NCI-H1092 treated with DMSO at 0.1 percent for 48 hours (cell line): ENCODE measurements at regions not wholly inside any gene's neighbourhood (a gene's known extent, or its start where the extent isn't known, plus 50 kb on each side); places are given as distances from the start of the nearest gene placed in this dataset.
"Not testable (repeated sequence)": the region's sequence is repeated elsewhere in the genome, so short reads cannot be mapped to it uniquely, and the experiment has no call there.

Experiments used
- DNase-seq: peaks from one replicate; lab custom pipeline; 2025; lab: John Stamatoyannopoulos, UW

DNA sequence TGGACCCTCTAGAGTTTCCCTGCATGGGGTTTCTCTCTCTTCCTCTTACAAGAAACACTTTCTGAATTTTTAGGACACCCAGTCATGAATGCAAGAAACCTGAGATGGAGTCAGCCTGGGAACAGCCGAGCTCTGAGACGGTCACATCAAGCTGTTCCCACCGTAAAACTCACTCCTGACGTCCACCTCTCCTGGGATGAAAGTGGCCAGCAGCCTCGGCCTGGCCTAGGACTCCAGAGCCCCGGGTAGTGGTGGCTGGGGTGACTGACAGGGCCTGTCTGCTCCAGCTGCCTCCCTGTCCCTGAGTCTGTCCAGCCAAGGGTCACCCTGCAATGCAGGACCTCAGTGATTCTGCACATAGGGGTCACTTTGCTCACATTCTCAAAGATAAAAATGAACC, 217.8 kb downstream of the SHOX start:
- no peak for DNase-seq

DNA sequence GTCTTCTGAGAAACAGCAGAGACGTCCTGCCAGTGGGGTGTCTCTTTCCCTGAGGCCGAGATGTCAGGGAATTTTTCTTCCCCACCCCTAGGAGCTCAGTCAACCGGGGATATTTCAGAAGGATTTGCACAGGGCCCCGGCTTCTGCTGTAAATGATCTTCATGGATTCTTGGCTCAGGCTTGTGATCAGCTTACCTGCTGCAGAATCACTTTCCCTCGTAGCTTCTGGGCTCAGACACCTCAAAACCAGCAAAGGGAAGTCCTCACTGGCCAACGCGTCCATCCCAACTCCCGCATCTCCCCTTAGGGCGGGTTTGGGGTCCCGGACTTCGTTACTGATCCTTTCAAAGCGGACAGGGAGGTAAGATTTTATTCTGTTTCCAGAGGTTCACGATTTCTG, 212.7 kb downstream of the SHOX start:
- DNase-seq = no peak

- DNase-seq = no peak
Observed at GRCh38 chrX:840556-840955, 210.0 kb downstream of the SHOX start.

DNA sequence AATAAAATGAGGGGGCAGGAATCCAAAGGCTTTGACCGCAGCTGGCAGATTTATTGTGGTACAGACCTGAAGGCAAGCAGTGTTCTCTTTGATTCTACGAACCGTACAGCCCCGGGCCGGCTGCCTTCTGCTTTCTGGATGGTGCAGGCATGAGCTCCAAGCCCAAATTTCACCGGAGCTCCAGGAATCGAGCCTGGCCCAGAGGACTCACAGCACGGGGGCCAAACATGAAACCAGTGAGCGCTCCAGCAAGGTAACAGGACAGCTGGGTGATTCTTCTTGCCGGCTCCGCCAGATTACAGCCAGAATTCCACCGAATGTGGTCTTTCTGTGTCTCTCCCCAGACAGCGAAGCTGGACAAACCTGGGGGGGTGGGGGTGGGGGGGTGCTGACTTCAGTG, 208.1 kb downstream of the SHOX start:
- not testable (repeated sequence) for DNase-seq

- DNase-seq = not testable (repeated sequence)
Observed at GRCh38 chrX:835857-836256, 205.3 kb downstream of the SHOX start.

DNA sequence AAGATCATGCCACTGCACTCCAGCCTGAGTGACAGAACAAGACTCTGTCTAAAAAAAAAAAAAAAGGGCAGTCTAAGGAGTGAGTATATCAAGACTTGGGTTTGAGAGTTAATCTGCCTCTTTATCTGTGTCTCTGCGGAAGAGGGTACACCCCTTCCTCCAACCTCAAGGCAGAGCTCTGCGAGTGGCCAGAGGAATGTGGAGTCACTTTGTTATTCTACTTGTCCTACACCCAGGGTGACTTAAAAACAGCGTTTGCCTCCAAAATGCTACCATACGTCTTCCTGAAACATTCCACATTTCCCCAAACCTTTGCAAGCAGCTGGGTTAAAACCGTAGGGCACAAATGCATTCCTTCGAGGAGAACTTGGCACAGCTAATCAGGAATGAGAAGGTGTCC, 199.9 kb downstream of the SHOX start:
- no peak for DNase-seq

- DNase-seq = no peak
Observed at GRCh38 chrX:829145-829544, 198.6 kb downstream of the SHOX start.

DNA sequence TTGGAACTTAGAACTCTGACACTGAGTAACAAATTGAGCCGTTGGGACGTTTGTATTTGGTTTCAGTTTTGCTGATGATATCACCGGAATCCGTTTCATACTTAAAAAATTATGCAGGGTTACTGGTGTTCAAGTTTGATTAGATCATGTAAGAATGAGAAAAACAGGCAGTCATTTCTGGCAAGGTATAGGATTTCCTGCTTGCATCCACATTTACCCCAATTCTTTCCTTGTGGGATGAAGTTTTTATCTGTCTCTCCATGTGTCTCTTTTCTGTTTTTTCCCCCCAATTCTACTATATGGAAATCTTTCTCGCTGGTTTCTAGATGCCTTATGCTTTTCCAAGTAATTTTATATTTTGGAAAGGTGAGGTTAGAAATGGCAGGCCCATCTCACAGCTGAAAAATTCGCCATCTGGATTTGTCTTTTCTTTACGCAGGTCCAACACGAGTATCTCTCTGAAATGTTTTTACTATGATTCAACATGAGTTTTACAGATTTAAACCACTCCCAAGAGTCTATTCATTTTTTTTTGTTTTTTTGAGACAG, 197.9 kb downstream of the SHOX start:
- DNase-seq = no peak

DNA sequence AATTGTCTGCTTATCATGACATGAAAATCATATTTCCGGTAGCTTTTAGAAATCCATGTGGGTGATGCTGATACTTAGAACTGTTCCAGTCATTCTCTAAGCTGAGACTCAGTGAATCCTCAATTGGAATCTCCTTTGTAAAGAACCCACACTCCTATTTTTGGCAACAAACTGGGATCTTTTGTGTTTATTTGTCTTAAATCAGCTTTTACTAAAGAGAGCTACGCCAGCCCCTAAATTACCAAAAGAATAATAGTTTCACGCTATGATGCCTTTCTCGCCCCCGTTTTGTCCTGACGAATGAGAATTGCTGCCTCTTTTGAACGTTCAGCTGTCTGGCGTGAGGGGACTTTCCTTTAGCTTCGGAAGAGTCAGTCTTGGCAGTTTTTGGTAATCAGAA, 195.9 kb downstream of the SHOX start:
- DNase-seq = no peak

DNA sequence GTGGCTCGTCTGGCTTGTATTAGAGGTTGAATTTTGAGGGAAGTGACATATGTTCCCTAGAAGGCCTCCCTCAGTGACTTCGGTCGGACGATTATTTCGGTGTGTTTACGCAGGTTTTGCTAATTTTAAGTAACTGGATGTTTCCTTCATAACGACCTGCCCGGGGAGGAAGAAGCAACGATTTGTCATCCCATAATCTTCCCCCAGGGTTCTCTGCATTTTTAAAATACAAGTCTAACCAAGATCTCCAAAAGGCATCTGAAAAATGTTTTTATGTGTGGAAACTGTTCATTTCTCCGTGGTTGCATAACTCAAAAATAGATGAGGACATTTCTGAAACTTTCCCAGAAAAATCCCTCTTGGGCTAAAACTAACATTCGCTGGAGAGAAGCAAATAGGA, 195.4 kb downstream of the SHOX start:
- DNase-seq = no peak

DNA sequence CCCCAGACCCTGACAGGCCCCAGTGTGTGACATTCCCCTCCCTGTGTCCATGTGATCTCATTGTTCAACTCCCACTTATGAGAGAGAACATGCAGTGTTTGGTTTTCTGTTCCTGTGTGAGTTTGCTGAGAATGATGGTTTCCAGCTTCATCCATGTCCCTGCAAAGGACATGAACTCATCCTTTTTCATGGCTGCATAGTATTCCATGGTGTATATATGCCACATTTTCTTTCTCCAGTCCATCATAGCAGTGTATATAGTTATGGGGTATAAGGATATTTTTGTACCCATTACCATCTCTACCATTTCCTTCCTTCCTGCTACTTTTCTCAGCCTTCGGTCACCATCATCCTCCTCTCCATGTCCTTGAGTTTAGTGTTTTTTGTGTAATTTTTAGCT, 192.5 kb downstream of the SHOX start:
- DNase-seq = not testable (repeated sequence)

- DNase-seq = no peak
Observed at GRCh38 chrX:821327-822107, 190.9 kb downstream of the SHOX start.

GRCh38 chrX:819684-820083, 189.1 kb downstream of the SHOX start:
- DNase-seq = no peak

GRCh38 chrX:817759-818300, 187.2 kb downstream of the SHOX start:
- no peak for DNase-seq

GRCh38 chrX:817147-817546, 186.6 kb downstream of the SHOX start:
- not testable (repeated sequence) for DNase-seq

DNA sequence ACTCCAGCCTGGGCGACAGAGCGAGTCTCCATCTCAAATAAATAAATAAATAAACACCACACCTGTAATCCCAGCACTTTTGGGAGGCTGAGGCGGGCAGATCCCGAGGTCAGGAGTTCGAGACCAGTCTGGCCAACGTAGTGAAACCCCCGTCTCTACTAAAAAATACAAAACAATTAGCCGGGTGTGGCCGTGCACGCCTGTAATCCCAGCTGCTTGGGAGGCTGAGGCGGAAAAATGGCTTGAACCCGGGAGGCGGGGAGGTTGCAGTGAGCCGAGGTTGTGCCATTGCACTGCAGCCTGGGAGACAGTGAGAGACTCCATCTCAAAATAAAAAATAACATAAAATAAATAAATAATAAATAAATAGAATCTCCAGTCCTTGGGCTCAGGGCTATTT, 185.8 kb downstream of the SHOX start:
- DNase-seq = no peak

DNA sequence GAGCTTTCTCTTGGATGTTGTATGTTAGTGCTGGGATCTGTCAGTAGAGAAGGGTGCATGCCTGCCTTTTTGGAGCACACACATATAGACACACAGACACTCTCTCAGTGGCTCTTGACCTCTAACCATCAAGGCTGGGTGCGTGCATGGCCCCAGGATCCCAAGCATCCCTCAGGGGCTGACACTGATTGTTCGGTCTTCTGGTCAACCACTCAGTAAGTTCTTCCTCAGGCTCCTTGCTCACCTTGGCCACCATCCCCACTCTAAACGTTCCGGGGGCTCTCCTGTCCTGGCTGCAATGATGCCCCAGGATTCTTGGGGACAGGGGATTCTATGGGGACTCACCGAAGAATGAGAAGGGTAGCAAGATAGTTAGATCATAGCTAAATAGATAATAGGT, 179.6 kb downstream of the SHOX start:
- no peak for DNase-seq

DNA sequence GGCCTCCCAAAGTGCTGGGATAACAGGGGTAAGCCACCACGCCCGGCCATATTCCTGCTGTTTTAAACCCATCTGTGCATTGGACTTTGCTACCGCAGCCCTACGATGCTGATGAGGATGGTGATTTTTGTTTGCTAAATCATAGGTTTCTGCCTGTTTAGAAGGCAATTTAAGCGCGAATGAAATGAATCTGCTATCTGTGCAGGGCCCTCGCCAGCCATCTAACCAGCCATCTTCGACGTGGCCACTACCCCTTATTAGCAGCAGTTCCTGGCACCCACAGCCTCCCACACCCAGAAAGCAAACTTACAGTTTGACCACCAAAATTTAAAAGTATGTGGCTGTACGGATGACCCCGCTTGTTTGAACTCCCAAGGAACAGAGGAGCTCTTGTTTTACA, 178.5 kb downstream of the SHOX start:
- DNase-seq = no peak

- DNase-seq = no peak
Observed at GRCh38 chrX:806586-806985, 176.0 kb downstream of the SHOX start.

DNA sequence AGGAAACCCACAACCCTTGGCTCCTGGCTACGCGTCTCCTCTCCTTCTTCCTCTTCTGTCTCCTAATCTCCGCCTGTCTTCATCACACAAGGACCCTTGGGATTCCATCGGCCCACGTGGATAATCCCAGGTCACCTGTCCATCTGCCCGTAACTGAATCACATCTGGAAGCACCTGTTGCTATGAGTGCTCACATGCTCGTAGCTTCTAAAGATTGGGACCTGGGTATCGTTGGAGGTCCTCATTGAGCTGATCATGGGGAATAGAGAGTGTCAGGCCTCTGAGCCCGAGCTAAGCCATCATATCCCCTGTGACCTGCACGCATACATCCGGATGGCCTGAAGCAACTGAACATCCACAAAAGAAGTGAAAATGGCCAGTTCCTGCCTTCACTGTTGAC, 175.4 kb downstream of the SHOX start:
- DNase-seq = no peak

GRCh38 chrX:805103-805670, 174.6 kb downstream of the SHOX start:
- no peak for DNase-seq

DNA sequence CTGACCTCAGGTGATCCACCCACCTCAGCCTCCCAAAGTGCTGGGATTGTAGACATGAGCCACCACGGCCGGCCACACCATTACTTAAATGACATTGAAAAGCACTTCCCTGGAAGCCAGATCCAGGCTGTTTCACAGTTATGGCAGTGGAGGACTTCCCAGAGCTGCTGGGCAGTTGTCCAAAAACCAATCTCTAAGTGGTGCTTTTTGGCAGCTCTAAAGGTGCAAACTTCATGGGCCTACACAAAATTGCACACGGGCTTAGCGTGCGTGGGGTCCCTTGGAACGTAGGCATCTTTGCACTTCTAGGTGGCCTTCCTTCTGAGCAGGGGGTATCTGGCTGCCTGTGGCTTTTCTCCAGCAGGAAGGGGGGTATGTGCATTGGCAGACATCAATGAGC, 172.3 kb downstream of the SHOX start:
- no peak for DNase-seq

DNA sequence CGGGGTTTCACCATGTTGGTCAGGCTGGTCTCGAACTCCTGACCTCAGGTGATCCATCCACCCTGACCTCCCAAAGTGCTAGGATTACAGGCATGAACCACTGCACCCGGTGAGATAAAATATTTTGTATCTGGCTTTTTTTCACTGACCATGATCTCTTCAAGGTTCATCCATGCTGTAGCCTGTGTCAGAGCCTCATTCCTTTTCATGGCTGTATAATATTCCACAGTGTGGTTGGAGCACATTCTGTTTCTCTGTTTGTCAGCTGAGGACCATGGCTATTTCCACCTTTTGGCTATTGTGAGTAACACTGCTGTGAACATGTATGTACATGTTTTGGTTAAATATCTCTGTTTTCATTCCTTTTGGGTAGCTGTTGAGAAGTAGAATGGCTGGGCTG, 169.2 kb downstream of the SHOX start:
- DNase-seq = no peak
